GM12878 (cell line): ENCODE measurements at regions not wholly inside any gene's neighbourhood (a gene's known extent, or its start where the extent isn't known, plus 50 kb on each side); places are given as distances from the start of the nearest gene placed in this dataset.

ENCODE experiments used
- ATAC-seq: fragments of 200-7000 bp; cut with Tn5 transposase; 3 replicates; pipeline ENCODE4 v1.9.1; 2020; ENCODE audit warnings: mild to moderate bottlenecking, moderate library complexity
- BruUV-seq: library from RNA; stranded (reverse); fragments of 400-500 nt; replicated peaks from 2 replicates; lab custom pipeline; 2021; lab: Mats Ljungman, UMichigan
- CTCF ChIA-PET: fragments of 300-600 bp; sonication (Branson Sonifier 250); formaldehyde crosslinking; extraction: SDS; loops from one replicate; lab custom pipeline; 2021; ENCODE audit warnings: inconsistent platforms; lab: Yijun Ruan, JAX
- POLR2A ChIA-PET: fragments of 350-600 bp; formaldehyde crosslinking; extraction: SDS; loops from one replicate; lab custom pipeline; 2021; ENCODE audit warnings: inconsistent platforms; lab: Charles Lee
- RAD21 ChIA-PET: fragments of 300-600 bp; sonication (Branson Sonifier 250); formaldehyde crosslinking; loops from one replicate; lab custom pipeline; 2023; ENCODE audit warnings: antibody characterized with exemption; ENCODE audit not compliant: unreplicated experiment; lab: Charles Lee
- SMC1A ChIA-PET: fragments of 300-600 bp; sonication (Branson Sonifier 250); formaldehyde crosslinking; loops from one replicate; lab custom pipeline; 2023; ENCODE audit not compliant: unreplicated experiment, uncharacterized antibody; lab: Charles Lee
- DNase-seq: peaks from one replicate; pipeline ENCODE4 v3.0.0-alpha.2; 2011; ENCODE audit warnings: low read depth, low spot score
- FAIRE-seq: peaks from 3 replicates; lab custom pipeline; 2011; peaks lifted over from hg19 to GRCh38; lab: Jason Lieb, UNC
- H2AFZ ChIP-seq: 2 replicates; pipeline ENCODE4 v1.6.0; 2011; ENCODE audit warnings: low read depth, low read length, control low read depth; ENCODE audit not compliant: control insufficient read depth
- H3K27ac ChIP-seq: 2 replicates; pipeline ENCODE4 v1.5.1; 2011; ENCODE audit warnings: control low read depth; ENCODE audit not compliant: control insufficient read depth, insufficient read depth
- H3K27me3 ChIP-seq, 2 experiments: replicated peaks in 1 of 2; 2 replicates each; pipeline versions ENCODE4 v1.6.0 to v1.6.1; 2011; ENCODE audit warnings: low read length in 1 of 2; ENCODE audit not compliant: control insufficient read depth in 2 of 2, insufficient read depth in 2 of 2
- H3K36me3 ChIP-seq, 2 experiments: 2 replicates each; pipeline ENCODE4 v1.5.1; 2011; ENCODE audit warnings: low read length in 1 of 2; ENCODE audit not compliant: control insufficient read depth in 2 of 2, insufficient read depth in 2 of 2
- H3K4me1 ChIP-seq: 2 replicates; pipeline ENCODE4 v1.6.1; 2011; ENCODE audit warnings: mild to moderate bottlenecking, low read length, moderate library complexity, mixed read lengths; ENCODE audit not compliant: control insufficient read depth, insufficient read depth
- H3K4me2 ChIP-seq: 2 replicates; pipeline ENCODE4 v1.6.0; 2011; ENCODE audit warnings: control low read depth; ENCODE audit not compliant: control insufficient read depth, insufficient read depth
- H3K4me3 ChIP-seq: fragments of 200-600 bp; sonication (generic); 2 replicates; pipeline ENCODE4 v1.5.1; 2016
- H3K79me2 ChIP-seq: 2 replicates; pipeline ENCODE4 v1.6.0; 2011; ENCODE audit warnings: low read length; ENCODE audit not compliant: control insufficient read depth, insufficient read depth
- H3K9ac ChIP-seq: 2 replicates; pipeline ENCODE4 v1.8.0; 2011; ENCODE audit warnings: low read length, control low read depth, mixed read lengths; ENCODE audit not compliant: control insufficient read depth, insufficient read depth
- H3K9me3 ChIP-seq: replicated peaks from 3 replicates; pipeline ENCODE4 v1.5.1; 2011; ENCODE audit warnings: mild to moderate bottlenecking, low read length; ENCODE audit not compliant: control insufficient read depth, insufficient read depth
- H4K20me1 ChIP-seq: 2 replicates; pipeline ENCODE4 v1.6.0; 2011; ENCODE audit not compliant: control insufficient read depth, insufficient read depth
- ATF3 ChIP-seq: IDR thresholded peaks from 2 replicates; pipeline ENCODE4 v1.6.1; 2011; ENCODE audit warnings: low read depth, mild to moderate bottlenecking, low read length, moderate library complexity, borderline replicate concordance; ENCODE audit errors: extremely low read depth
- BMI1 ChIP-seq: fragments of 450-650 bp; IDR thresholded peaks from 2 replicates; pipeline ENCODE4 v1.6.1; 2016; ENCODE audit warnings: mild to moderate bottlenecking, moderate library complexity, borderline replicate concordance
- EED ChIP-seq: sonication (generic); IDR thresholded peaks from 2 replicates; pipeline ENCODE4 v1.6.1; 2016; ENCODE audit warnings: antibody characterized with exemption, low read depth
- ESRRA ChIP-seq: IDR thresholded peaks from 2 replicates; pipeline ENCODE4 v1.6.1; 2012; ENCODE audit warnings: mild to moderate bottlenecking, low read length, improper control_type of control experiment
- ETV6 ChIP-seq, 2 experiments: fragments of 450-650 bp in 1 of 2; IDR thresholded peaks in 1 of 2; conservative IDR thresholded peaks in 1 of 2; 2 replicates each; pipeline ENCODE4 v1.6.1; 2014; ENCODE audit warnings: antibody characterized with exemption in 1 of 2, borderline replicate concordance in 1 of 2, low read depth in 1 of 2, mild to moderate bottlenecking in 1 of 2, moderate library complexity in 1 of 2
- FOXK2 ChIP-seq: fragments of 450-650 bp; IDR thresholded peaks from 2 replicates; pipeline ENCODE4 v1.6.1; 2017; ENCODE audit warnings: mild to moderate bottlenecking, moderate library complexity
- HSF1 ChIP-seq: fragments of 150-350 bp; IDR thresholded peaks from 2 replicates; pipeline ENCODE4 v1.6.1; 2014; ENCODE audit warnings: mild to moderate bottlenecking, low read depth, low read length
- JUNB ChIP-seq: IDR thresholded peaks from 2 replicates; pipeline ENCODE4 v1.6.1; 2016; ENCODE audit warnings: antibody characterized with exemption, mild to moderate bottlenecking
- MYC ChIP-seq: IDR thresholded peaks from 2 replicates; pipeline ENCODE4 v1.6.1; 2011; ENCODE audit warnings: mild to moderate bottlenecking, low read length, moderate library complexity, inconsistent platforms; ENCODE audit not compliant: insufficient read depth, insufficient replicate concordance, insufficient read length, severe bottlenecking
- NFXL1 ChIP-seq: fragments of 450-650 bp; IDR thresholded peaks from 2 replicates; pipeline ENCODE4 v1.6.1; 2017; ENCODE audit warnings: antibody characterized with exemption, mild to moderate bottlenecking, borderline replicate concordance
- PAX5 ChIP-seq: IDR thresholded peaks from 2 replicates; pipeline ENCODE4 v1.6.1; 2011; ENCODE audit warnings: low read depth, low read length, borderline replicate concordance
- POLR2AphosphoS2 ChIP-seq: IDR thresholded peaks from 2 replicates; pipeline ENCODE4 v1.6.1; 2011; ENCODE audit warnings: low read depth, mild to moderate bottlenecking, low read length, improper control_type of control experiment, moderate library complexity
- RB1 ChIP-seq: fragments of 450-650 bp; formaldehyde crosslinking; IDR thresholded peaks from 2 replicates; pipeline ENCODE4 v1.6.1; 2017; ENCODE audit warnings: mild to moderate bottlenecking, borderline replicate concordance
- RBBP5 ChIP-seq: fragments of 200-600 bp; sonication (generic); conservative IDR thresholded peaks from 2 replicates; pipeline ENCODE4 v1.6.1; 2016
- RFX5 ChIP-seq: IDR thresholded peaks from 2 replicates; pipeline ENCODE4 v1.6.1; 2011; ENCODE audit warnings: low read depth, low read length, improper control_type of control experiment
- SREBF1 ChIP-seq: IDR thresholded peaks from 2 replicates; pipeline ENCODE4 v1.6.1; 2012; ENCODE audit warnings: mild to moderate bottlenecking, low read length
- SREBF2 ChIP-seq: IDR thresholded peaks from 2 replicates; pipeline ENCODE4 v1.6.1; 2012; ENCODE audit warnings: mild to moderate bottlenecking, low read length
- STAT3 ChIP-seq: IDR thresholded peaks from 2 replicates; pipeline ENCODE4 v1.6.1; 2011; ENCODE audit warnings: low read depth, low read length, improper control_type of control experiment
- TCF12 ChIP-seq: IDR thresholded peaks from 2 replicates; pipeline ENCODE4 v1.6.1; 2011; ENCODE audit warnings: low read depth, mild to moderate bottlenecking, low read length
- WRNIP1 ChIP-seq: IDR thresholded peaks from 2 replicates; pipeline ENCODE4 v1.6.1; 2011; ENCODE audit warnings: low read depth, low read length, improper control_type of control experiment, borderline replicate concordance
- ZNF274 ChIP-seq: IDR thresholded peaks from one replicate; pipeline ENCODE4 v1.8.0; 2011; ENCODE audit not compliant: insufficient read length, insufficient read depth
- WGBS: methylation state at CpG from one replicate; pipeline ENCODE4 v1.1.6; 2016; ENCODE audit warnings: low lambda C conversion rate; ENCODE audit not compliant: insufficient replicate concordance, insufficient coverage; ENCODE audit errors: missing lambda C conversion rate; 5-methylcytosine and 5-hydroxymethylcytosine counted together
- in situ Hi-C: fragments of 300-500 bp; cut with MboI; formaldehyde crosslinking; loops from 9 replicates; pipeline ENCODE4 v1.14.3; 2018; ENCODE audit warnings: mixed read lengths
- intact Hi-C: fragments of 100-400 bp; cut with micrococcal nuclease; formaldehyde crosslinking; loops from one replicate; pipeline ENCODE4 v1.14.2; 2022; ENCODE audit not compliant: unreplicated experiment

- TF ChIP-seq FOXK2 = no peak
- no peak for TF ChIP-seq ZNF274
- no peak for TF ChIP-seq RB1
- TF ChIP-seq WRNIP1 = no peak
- TF ChIP-seq MYC = no peak
- no peak for TF ChIP-seq RBBP5
- TF ChIP-seq EED = no peak
- TF ChIP-seq NFXL1 = no peak
Measured at GRCh38 chr1:113198806-113199205, 125.8 kb downstream of the LRIG2 start (continued).

- CTCF ChIA-PET = no interaction called here
- SMC1A ChIA-PET = interaction anchor here (0.8 kb wide), 1 partner anchor 23 kb away, joined by 3 read pairs; no protein-coding TSS in a partner anchor
- no peak overlapping the region for H2AFZ ChIP-seq
- in situ Hi-C loops = no loop called here
- H3K4me1 ChIP-seq = no peaks in the 10 kb centered on the region
- intact Hi-C loops = no loop called here
- 60% methylated on average over 8 of the region's 8 CpGs for WGBS
- RAD21 ChIA-PET = interaction anchor here (1.2 kb wide), 1 partner anchor 127 kb away, joined by 3 read pairs; the partner anchor contains the start of gene LRIG2
- H3K9me3 ChIP-seq = no peaks in the 10 kb centered on the region; the same call in 2 of the 3 replicates
- ATAC-seq = no peak
- POLR2A ChIA-PET = no interaction called here
- no peak for FAIRE-seq
- H4K20me1 ChIP-seq = no peaks in the 10 kb centered on the region
- H3K27me3 ChIP-seq = no peaks in the 10 kb centered on the region; a peak in 1 of 4 replicates
- TF ChIP-seq PAX5 (no peak), ESRRA (no peak), ETV6 (conservative IDR thresholded peaks at IDR 0.05 in 1 of 2, IDR thresholded peaks at IDR 0.05 in 1 of 2; ENCODE audit: borderline replicate concordance in 1 of 2, low read depth in 1 of 2) (no peak), STAT3 (no peak), TCF12 (no peak), ATF3 (no peak), RBBP5 (no peak), BMI1 (no peak), SREBF2 (no peak), HSF1 (no peak), FOXK2 (no peak), JUNB (no peak), SREBF1 (no peak), RFX5 (no peak), POLR2AphosphoS2 (no peak), MYC (no peak)
- TF ChIP-seq, all 136 proteins: peak for 0
- H3K36me3 ChIP-seq = no peaks in the 10 kb centered on the region
- H3K4me3 ChIP-seq = no peak overlapping the region
- no peak overlapping the region for H3K4me2 ChIP-seq
- DNase-seq = no peak
- no TSS peak for BruUV-seq
- no peak overlapping the region for H3K9ac ChIP-seq
- no peak overlapping the region for H3K27ac ChIP-seq
- H3K79me2 ChIP-seq = no peaks in the 10 kb centered on the region
Measured at GRCh38 chr1:113199760-113200455, 126.9 kb downstream of the LRIG2 start.
